GM18907 (cell line): ENCODE measurements at regions not wholly inside any gene's neighbourhood (a gene's known extent, or its start where the extent isn't known, plus 50 kb on each side); places are given as distances from the start of the nearest gene placed in this dataset.

Experiments
- ATAC-seq: cut with Tn5 transposase; IDR thresholded peaks from one replicate; pipeline ENCODE4 v1.9.1; 2021; ENCODE audit warnings: mild to moderate bottlenecking, moderate library complexity; ENCODE audit not compliant: unreplicated experiment

- no peak for ATAC-seq
Measured at GRCh38 chr10:65292551-65292950, 1633.3 kb upstream of the LRRTM3 start.

- no peak for ATAC-seq
Measured at GRCh38 chr10:65294329-65294728, 1631.5 kb upstream of the LRRTM3 start.

- ATAC-seq: no peak
Measured at GRCh38 chr10:65301181-65301580, 1624.7 kb upstream of the LRRTM3 start.

GRCh38 chr10:65306201-65306600 lies 1619.6 kb upstream of the LRRTM3 start:
- no peak for ATAC-seq

GRCh38 chr10:65312876-65313275 lies 1613.0 kb upstream of the LRRTM3 start:
- ATAC-seq: no peak

GRCh38 chr10:65313406-65313805 lies 1612.4 kb upstream of the LRRTM3 start:
- ATAC-seq: no peak

- ATAC-seq: no peak
Measured at GRCh38 chr10:65314253-65314652, 1611.6 kb upstream of the LRRTM3 start.

GRCh38 chr10:65319493-65319892 lies 1606.3 kb upstream of the LRRTM3 start:
- ATAC-seq: no peak

- no peak for ATAC-seq
Measured at GRCh38 chr10:65320236-65321026, 1605.4 kb upstream of the LRRTM3 start.

GRCh38 chr10:65323802-65324201 lies 1602.0 kb upstream of the LRRTM3 start:
- ATAC-seq: no peak

GRCh38 chr10:65325913-65326312 lies 1599.9 kb upstream of the LRRTM3 start:
- ATAC-seq: no peak

GRCh38 chr10:65328486-65328885 lies 1597.3 kb upstream of the LRRTM3 start:
- no peak for ATAC-seq

GRCh38 chr10:65335311-65335710 lies 1590.5 kb upstream of the LRRTM3 start:
- no peak for ATAC-seq

GRCh38 chr10:65340340-65340739 lies 1585.5 kb upstream of the LRRTM3 start:
- ATAC-seq: no peak

GRCh38 chr10:65341323-65341925 lies 1584.4 kb upstream of the LRRTM3 start:
- no peak for ATAC-seq

- ATAC-seq: no peak
Measured at GRCh38 chr10:65342245-65342644, 1583.6 kb upstream of the LRRTM3 start.

- ATAC-seq: no peak
Measured at GRCh38 chr10:65346466-65346865, 1579.4 kb upstream of the LRRTM3 start.

- ATAC-seq: no peak
Measured at GRCh38 chr10:65348637-65349036, 1577.2 kb upstream of the LRRTM3 start.

GRCh38 chr10:65350611-65351010 lies 1575.2 kb upstream of the LRRTM3 start:
- ATAC-seq: no peak

- no peak for ATAC-seq
Measured at GRCh38 chr10:65355141-65355680, 1570.6 kb upstream of the LRRTM3 start.

- no peak for ATAC-seq
Measured at GRCh38 chr10:65358565-65358964, 1567.3 kb upstream of the LRRTM3 start.

- no peak for ATAC-seq
Measured at GRCh38 chr10:65360497-65360896, 1565.3 kb upstream of the LRRTM3 start.
